Fibroblast of skin of back (primary cell): ENCODE measurements at regions not wholly inside any gene's neighbourhood (a gene's known extent, or its start where the extent isn't known, plus 50 kb on each side); places are given as distances from the start of the nearest gene placed in this dataset.
A peak's percentile ranks its signal among the peaks of the same experiment; 100 is the strongest.

Experiments used
- DNase-seq: peaks from one replicate; pipeline ENCODE4 v3.0.0-alpha.2; 2013

DNA sequence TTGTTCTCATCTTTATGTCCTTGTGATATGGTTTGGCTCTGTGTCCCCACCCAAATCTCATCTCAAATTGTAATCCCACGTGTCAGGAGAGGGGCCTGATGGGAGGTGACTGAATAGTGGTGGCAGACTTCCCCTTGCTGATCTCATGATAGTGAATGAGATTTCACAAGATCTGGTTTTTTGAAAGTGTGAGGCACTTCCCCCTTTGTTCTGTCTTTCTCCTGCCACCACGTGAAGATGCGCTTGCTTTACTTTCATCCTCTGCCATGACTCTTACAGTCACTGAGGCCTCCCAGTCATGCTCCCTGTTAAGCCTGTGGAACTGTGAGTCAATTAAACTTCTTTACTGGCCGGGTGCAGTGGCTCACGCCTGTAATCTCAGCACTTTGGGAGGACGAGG is 161.0 kb downstream of the HERPUD2 start:
- no peak for DNase-seq

DNA sequence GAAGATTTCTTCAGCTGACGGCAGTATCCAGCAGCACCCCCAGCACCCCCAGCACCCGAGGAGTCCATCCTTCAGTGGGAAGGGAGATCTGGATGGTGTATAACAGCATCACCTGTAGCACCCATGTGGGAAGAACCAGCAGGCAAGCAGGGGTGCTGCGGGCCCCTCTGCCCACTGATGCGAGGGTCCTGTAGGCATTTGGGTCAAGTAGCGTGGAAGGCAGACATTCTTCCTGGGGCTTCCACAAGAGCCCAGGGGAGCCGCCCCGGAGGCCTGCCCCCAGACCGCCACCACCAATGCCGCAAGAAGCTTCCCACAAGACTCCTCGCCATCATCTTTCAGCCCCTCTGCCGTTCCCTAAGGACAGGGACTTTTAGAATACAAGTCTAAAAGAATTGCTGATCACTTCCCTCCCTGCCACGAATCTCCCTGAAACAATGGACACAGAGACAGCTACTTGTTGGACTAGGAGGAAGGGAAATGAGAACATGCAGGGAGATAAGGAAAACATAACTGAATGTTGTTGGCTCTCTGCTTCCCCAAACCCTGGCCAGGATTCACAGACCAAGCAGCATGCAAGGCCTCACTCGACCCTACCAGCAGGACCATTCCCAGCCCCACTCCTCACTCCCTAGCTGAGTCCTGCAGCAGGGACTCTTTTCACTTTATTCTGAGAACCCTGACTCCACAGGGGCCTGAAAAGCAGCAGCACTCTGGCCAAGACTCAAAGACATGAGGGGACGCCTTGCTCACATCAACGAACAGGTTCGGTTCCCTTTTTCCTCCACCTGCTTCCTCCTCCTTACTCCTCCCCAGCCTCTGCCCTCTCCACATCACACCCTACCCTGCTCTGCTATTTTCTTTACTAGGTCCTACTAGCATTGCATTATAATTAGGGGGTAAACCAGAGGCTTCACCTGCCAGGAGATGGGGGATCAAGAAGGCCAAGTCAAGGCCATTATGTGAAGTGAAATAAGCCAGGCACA is 164.5 kb downstream of the HERPUD2 start:
- no peak for DNase-seq

GRCh38 chr7:35529713-35530112 is 165.2 kb downstream of the HERPUD2 start:
- no peak for DNase-seq

- no peak for DNase-seq
Observed at GRCh38 chr7:35528381-35528977, 166.5 kb downstream of the HERPUD2 start.

- DNase-seq = no peak
Observed at GRCh38 chr7:35526645-35527044, 168.3 kb downstream of the HERPUD2 start.

- no peak for DNase-seq
Observed at GRCh38 chr7:35524112-35524804, 170.7 kb downstream of the HERPUD2 start.

DNA sequence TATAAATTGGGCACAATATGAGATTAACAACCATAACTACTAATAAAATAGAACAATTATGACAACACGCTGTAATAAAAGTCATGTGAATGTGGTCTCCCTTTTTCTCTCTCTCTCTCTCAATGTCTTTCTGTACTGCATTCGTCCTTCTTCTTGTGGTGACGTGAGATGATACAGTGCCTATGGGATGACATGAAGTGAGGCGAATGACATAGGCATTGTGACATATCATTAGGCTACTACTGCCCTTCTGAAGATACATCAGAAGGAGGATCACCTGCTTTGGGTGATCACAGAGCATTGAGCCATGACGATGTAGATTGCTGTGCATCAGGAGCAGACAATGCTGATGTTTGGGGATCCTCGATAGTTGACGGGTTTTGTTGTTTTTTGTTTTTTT is 171.6 kb downstream of the HERPUD2 start:
- no peak for DNase-seq

GRCh38 chr7:35522697-35523096 is 172.2 kb downstream of the HERPUD2 start:
- no peak for DNase-seq

GRCh38 chr7:35521941-35522340 is 173.0 kb downstream of the HERPUD2 start:
- DNase-seq = no peak

- DNase-seq = no peak
Observed at GRCh38 chr7:35520810-35521625, 173.9 kb downstream of the HERPUD2 start.

DNA sequence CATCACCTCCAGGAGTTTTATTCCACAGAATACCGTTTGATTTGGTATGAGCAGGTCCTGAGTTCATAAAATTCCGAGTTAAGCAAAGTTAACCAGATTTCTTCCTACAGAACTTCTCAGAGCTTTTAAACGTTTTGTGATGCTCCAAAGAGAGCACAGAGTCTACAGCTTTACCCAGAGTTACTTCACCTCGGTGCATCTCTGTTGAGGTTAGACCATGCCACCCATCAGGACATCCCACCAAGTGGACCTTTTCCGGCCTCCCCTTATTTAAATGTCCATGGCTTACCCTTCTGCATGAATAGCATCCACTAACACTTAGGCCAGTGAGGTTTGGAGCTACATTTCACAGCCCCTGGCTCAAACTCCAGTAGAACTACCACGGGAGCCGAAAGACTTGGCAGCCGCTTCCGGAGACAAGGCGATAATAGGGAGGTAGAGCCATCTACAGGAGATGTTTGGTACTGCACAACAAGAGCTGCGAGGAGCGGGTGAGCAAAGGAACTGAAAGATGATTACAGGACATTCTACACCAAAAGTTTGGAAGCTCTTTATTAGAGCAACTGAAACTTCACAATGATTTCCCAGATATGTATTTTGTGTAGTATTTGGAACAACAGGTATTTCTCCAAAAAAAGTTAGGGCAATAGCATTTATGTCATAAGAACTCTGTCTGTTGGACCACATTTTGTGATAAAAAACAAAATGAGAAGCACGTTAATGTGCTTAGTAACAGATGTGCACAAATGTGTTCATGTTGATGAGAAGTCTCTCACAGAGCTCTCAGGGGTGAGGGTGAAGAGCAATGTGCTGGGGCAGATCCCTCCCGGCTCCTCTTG is 174.7 kb downstream of the HERPUD2 start:
- peak; percentile 65 for DNase-seq

GRCh38 chr7:35518767-35519166 is 176.2 kb downstream of the HERPUD2 start:
- no peak for DNase-seq

DNA sequence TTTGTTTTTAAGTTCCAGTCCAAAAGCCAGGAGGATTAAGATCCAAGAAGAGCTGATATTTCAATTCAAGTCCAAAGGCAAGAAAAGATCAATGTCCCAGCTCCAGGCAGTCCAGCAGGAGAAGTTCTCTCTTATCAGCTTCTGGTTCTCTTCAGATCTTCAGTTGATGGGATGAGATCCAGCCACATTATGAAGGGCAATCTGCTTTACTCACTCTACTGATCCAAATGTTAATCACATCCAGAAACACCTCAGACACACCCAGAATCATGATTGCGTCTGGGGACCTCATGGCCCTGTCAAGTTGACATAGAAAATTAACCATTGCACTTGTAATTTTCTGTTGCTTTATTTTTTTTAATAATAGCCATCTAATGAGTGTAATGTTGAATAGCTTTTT is 178.4 kb downstream of the HERPUD2 start:
- DNase-seq = no peak

GRCh38 chr7:35513828-35514227 is 181.1 kb downstream of the HERPUD2 start:
- peak; percentile 10 for DNase-seq

GRCh38 chr7:35513195-35513594 is 181.7 kb downstream of the HERPUD2 start:
- DNase-seq = no peak

DNA sequence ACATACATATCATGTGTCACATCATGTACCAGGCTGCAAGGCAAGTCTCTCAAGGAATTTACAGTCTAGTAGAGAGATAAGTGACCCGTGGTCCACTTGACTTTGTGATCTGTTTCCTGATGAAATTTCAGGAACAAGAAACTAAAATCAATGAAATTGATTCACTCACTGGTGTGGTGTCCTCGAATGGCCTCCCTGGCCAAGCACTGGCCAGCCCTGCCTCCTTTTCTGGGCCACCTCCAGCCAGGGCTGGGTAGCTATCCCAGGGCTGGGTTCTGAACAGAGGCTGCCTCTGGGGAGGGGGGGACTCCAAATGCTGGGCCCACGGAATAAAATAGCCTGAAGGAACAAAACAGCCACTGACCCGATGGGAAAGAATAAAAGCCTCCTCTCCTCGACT is 182.2 kb downstream of the HERPUD2 start:
- DNase-seq = no peak

GRCh38 chr7:35508623-35509400 is 186.1 kb downstream of the HERPUD2 start:
- DNase-seq = no peak

DNA sequence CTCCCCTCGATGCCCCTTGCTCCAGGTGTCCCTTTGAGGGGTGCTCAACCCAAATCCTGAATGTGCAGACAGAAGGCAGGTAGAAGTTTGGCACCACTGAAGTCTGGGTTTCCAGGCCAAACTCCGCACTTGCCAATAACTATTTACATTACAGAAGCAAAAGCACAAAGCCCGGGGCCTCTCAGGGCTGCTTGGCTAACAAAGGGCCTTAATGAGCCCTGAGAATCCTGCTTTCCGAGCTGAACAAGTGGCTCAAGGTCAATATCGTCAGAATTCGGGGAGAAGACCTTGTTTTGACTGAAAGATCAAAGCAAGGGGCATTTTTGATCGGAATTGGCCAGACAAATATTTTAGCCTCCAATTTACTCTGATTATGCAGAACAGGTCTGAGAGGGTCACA is 189.9 kb downstream of the HERPUD2 start:
- DNase-seq = no peak

DNA sequence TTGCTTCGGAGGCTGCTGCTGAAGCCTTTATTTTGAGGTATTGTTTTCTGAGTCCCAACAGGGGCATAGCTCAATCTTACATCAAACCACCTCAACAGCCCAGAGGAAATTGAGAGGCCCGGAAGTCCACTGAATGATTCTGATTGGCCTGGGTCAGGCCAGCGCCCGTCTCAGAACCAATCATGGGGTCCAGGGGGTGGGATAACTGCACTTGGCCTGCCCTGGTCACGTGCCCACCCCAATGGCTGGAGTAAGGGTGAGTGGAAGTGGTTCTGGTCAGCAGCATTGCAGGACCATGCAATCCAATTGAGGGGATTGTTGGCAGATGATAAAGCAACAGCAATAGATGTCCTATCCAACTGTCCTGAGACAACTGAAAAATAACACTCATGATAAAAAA is 190.6 kb downstream of the HERPUD2 start:
- DNase-seq = no peak

- DNase-seq = no peak
Observed at GRCh38 chr7:35501681-35502080, 193.3 kb downstream of the HERPUD2 start.

DNA sequence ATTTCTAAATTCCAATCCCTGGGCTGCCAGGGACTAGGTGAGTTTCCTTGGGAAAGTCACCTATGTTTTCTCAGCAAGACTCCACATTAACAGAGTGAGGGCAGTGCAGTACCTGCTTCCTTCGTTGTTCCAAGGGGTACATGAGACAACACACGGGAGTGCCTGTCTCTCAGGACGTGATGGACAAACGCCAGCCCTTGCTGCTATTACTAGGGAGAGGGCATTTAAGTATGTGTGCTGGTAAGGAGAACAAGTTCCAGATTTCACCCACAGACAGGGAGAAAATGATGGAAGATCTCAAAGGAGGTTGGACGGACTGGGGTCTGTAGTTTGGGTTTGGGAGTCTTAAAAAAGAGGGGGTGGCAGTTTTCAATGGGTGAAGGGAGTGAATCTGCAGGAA is 195.7 kb downstream of the HERPUD2 start:
- DNase-seq = no peak
